Smooth muscle cell (in vitro differentiated cells): ENCODE measurements at regions not wholly inside any gene's neighbourhood (a gene's known extent, or its start where the extent isn't known, plus 50 kb on each side); places are given as distances from the start of the nearest gene placed in this dataset.

Experiments used
- DNase-seq: peaks from one replicate; lab custom pipeline; 2025; ENCODE audit not compliant: unreplicated experiment; lab: John Stamatoyannopoulos, UW
- H2AFZ ChIP-seq: fragments of 200-600 bp; sonication (generic); 2 replicates; pipeline ENCODE4 v1.6.0; 2016; ENCODE audit warnings: antibody characterized with exemption, low read depth, mild to moderate bottlenecking
- H3F3A ChIP-seq: fragments of 200-600 bp; sonication (generic); 2 replicates; pipeline ENCODE4 v1.6.0; 2017; ENCODE audit warnings: antibody characterized with exemption, low read depth
- H3K27ac ChIP-seq: fragments of 200-600 bp; sonication (generic); 2 replicates; pipeline ENCODE4 v1.5.1; 2016; ENCODE audit warnings: low read depth, mild to moderate bottlenecking
- H3K27me3 ChIP-seq: fragments of 200-600 bp; sonication (generic); 2 replicates; pipeline ENCODE4 v1.6.1; 2016; ENCODE audit warnings: low read depth, mild to moderate bottlenecking
- H3K36me3 ChIP-seq: fragments of 200-600 bp; sonication (generic); 2 replicates; pipeline ENCODE4 v1.5.1; 2016; ENCODE audit warnings: low read depth
- H3K4me1 ChIP-seq: fragments of 200-600 bp; sonication (generic); 2 replicates; pipeline ENCODE4 v1.5.1; 2016; ENCODE audit warnings: low read depth
- H3K4me2 ChIP-seq: fragments of 200-600 bp; sonication (generic); 2 replicates; pipeline ENCODE4 v1.6.0; 2016; ENCODE audit warnings: mild to moderate bottlenecking
- H3K4me3 ChIP-seq: fragments of 200-600 bp; sonication (generic); 2 replicates; pipeline ENCODE4 v1.5.1; 2016; ENCODE audit warnings: mild to moderate bottlenecking
- H3K79me2 ChIP-seq: fragments of 200-600 bp; sonication (generic); 2 replicates; pipeline ENCODE4 v1.6.0; 2016; ENCODE audit warnings: low read depth, mild to moderate bottlenecking
- H3K9ac ChIP-seq: fragments of 200-600 bp; sonication (generic); 2 replicates; pipeline ENCODE4 v1.6.0; 2016; ENCODE audit warnings: low read depth
- H3K9me3 ChIP-seq: fragments of 200-600 bp; sonication (generic); replicated peaks from 2 replicates; pipeline ENCODE4 v1.5.1; 2016; ENCODE audit warnings: low read depth
- H4K20me1 ChIP-seq: fragments of 200-600 bp; sonication (generic); 2 replicates; pipeline ENCODE4 v1.6.0; 2016; ENCODE audit warnings: low read depth
- WGBS: methylation state at CpG from one replicate; pipeline ENCODE4 v1.1.7; 2016; ENCODE audit warnings: low lambda C conversion rate; 5-methylcytosine and 5-hydroxymethylcytosine counted together
- TF ChIP-seq, protein P1 (sequence below): fragments of 200-600 bp; sonication (generic); IDR thresholded peaks from 2 replicates; pipeline ENCODE4 v1.5.1; 2017; ENCODE audit warnings: borderline replicate concordance, mild to moderate bottlenecking, antibody characterized with exemption; ENCODE audit not compliant: insufficient read depth, poor library complexity, severe bottlenecking

DNA sequence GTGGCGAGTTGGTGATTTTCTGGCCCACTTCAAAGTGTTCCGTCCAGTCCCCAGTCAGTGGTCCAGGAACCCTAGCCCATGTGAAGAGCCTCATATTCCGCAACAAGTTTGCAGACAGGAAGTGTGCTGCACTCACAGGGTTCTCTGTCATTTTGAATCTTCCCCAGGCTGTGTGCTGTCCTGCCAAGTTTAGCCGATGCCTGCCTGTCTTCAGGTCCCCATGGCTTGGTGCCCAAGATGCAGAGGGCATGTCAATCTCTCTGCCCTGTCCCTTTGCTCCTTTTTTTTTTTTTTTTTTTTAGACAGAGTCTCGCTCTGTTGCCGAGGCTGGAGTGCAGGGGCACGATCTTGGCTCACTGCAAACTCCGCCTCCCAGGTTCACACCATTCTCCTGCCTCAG is 69.9 kb upstream of the ATXN1 start:
- H3K9ac ChIP-seq, result no peak overlapping the region
- H3K27ac ChIP-seq, result no peak overlapping the region
- no peaks in the 10 kb centered on the region for H3K36me3 ChIP-seq
- H3K4me1 ChIP-seq, result peaks cover under 1% of the 10 kb centered on the region
- no peak overlapping the region for H2AFZ ChIP-seq
- H3K4me2 ChIP-seq, result no peak overlapping the region
- H3K79me2 ChIP-seq, result no peaks in the 10 kb centered on the region
- H4K20me1 ChIP-seq, result no peaks in the 10 kb centered on the region
- H3K4me3 ChIP-seq, result no peak overlapping the region
- H3K27me3 ChIP-seq, result no peaks in the 10 kb centered on the region
- 95% methylated on average over 8 of the region's 8 CpGs for WGBS
- H3K9me3 ChIP-seq, result no peaks in the 10 kb centered on the region
- peaks cover 2% of the 10 kb centered on the region for H3F3A ChIP-seq
- DNase-seq, result no peak
- TF ChIP-seq, protein P1, sequence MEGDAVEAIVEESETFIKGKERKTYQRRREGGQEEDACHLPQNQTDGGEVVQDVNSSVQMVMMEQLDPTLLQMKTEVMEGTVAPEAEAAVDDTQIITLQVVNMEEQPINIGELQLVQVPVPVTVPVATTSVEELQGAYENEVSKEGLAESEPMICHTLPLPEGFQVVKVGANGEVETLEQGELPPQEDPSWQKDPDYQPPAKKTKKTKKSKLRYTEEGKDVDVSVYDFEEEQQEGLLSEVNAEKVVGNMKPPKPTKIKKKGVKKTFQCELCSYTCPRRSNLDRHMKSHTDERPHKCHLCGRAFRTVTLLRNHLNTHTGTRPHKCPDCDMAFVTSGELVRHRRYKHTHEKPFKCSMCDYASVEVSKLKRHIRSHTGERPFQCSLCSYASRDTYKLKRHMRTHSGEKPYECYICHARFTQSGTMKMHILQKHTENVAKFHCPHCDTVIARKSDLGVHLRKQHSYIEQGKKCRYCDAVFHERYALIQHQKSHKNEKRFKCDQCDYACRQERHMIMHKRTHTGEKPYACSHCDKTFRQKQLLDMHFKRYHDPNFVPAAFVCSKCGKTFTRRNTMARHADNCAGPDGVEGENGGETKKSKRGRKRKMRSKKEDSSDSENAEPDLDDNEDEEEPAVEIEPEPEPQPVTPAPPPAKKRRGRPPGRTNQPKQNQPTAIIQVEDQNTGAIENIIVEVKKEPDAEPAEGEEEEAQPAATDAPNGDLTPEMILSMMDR, result no peak

DNA sequence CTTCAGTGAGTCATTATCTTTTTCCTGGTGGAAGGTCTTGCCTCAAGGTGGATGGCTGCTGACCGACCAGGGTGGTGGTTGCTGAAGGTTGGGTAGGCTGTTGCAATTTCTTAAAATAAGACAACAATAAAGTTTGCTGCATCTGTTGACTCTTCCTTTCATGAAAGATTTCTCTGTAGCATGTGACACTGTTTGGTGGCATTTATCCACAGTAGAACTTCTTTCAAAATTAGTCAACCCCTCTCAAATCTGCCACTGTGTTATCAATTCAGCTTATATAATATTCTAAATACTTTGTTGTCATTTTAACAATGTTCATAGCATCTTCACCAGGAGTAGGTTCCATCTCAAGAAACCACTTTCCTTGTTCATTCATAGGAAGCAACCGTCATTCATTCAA is 66.8 kb upstream of the ATXN1 start:
- Histone ChIP-seq H3K9ac (no peak overlapping the region), H3K79me2 (no peaks in the 10 kb centered on the region), H3K4me1 (no peaks in the 10 kb centered on the region), H2AFZ (no peak overlapping the region), H4K20me1 (no peaks in the 10 kb centered on the region), H3K9me3 (no peaks in the 10 kb centered on the region), H3K4me3 (no peak overlapping the region), H3K27ac (no peak overlapping the region), H3K36me3 (no peaks in the 10 kb centered on the region), H3K4me2 (no peak overlapping the region), H3K27me3 (no peaks in the 10 kb centered on the region), H3F3A (no peaks in the 10 kb centered on the region)
- DNase-seq, result no peak
- 98% methylated on average over 2 of the region's 2 CpGs for WGBS
- TF ChIP-seq, protein P1, result no peak

DNA sequence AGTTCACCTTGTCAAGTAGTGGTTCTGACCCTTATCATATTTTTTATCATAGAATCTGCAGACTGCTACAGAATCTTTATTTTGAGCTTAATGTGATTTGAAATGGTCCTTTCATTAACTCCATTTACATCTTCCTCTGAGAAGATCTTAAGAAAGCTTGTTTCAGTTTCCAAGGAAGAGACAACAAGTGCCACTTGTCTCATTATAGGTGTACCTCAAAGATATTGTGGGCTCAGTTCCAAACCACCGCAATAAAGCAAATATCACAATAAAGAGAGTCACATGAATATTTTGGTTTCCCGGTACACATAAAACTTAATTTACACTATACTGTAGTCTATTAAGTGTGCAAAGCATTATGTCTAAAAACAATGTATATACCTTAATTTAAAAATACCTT is 66.4 kb upstream of the ATXN1 start:
- H3K4me3 ChIP-seq, result no peak overlapping the region
- WGBS, result 95% methylated on average over 2 of the region's 2 CpGs

DNA sequence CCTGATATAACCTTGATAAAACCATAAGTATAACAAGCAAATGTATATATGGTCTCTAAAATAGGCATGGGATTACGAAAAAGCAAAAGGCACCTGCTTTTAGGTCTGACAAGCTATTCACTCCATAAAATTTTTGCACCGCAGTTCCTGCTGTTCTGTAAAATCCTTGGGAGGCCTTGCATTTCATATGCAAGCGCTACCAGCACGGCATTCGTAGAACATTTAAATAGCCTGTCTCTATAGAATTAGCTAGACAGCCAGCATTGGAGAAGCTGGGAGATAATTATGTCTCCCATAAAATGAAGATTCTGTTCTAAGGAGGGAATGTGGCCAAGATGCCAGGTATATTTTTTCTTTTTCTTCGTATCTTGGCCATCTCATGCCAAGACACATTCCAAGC is 64.5 kb upstream of the ATXN1 start:
- H3K27ac ChIP-seq, result no peak overlapping the region
- H3K36me3 ChIP-seq, result no peaks in the 10 kb centered on the region
- H3K79me2 ChIP-seq, result no peaks in the 10 kb centered on the region
- TF ChIP-seq, protein P1, result no peak
- H3F3A ChIP-seq, result no peaks in the 10 kb centered on the region
- no peak overlapping the region for H3K9ac ChIP-seq
- no peaks in the 10 kb centered on the region for H3K27me3 ChIP-seq
- H3K4me2 ChIP-seq, result no peak overlapping the region
- no peak overlapping the region for H2AFZ ChIP-seq
- no peak for DNase-seq
- H3K4me3 ChIP-seq, result no peak overlapping the region
- 91% methylated on average over 6 of the region's 6 CpGs for WGBS
- no peaks in the 10 kb centered on the region for H3K4me1 ChIP-seq
- H3K9me3 ChIP-seq, result no peaks in the 10 kb centered on the region
- H4K20me1 ChIP-seq, result no peaks in the 10 kb centered on the region

More for the DNA sequence above, 66.4 kb upstream of the ATXN1 start:
- Histone ChIP-seq H3K4me1 (no peaks in the 10 kb centered on the region), H3K27me3 (no peaks in the 10 kb centered on the region), H3K79me2 (no peaks in the 10 kb centered on the region), H3K9ac (no peak overlapping the region), H3K4me2 (no peak overlapping the region), H3K27ac (no peak overlapping the region), H4K20me1 (no peaks in the 10 kb centered on the region), H3K9me3 (no peaks in the 10 kb centered on the region), H2AFZ (no peak overlapping the region), H3K36me3 (no peaks in the 10 kb centered on the region), H3F3A (no peaks in the 10 kb centered on the region)
- TF ChIP-seq, protein P1, result no peak
- DNase-seq, result no peak
